ENCODE measurements at regions not wholly inside any gene's neighbourhood (a gene's known extent, or its start where the extent isn't known, plus 50 kb on each side); places are given as distances from the start of the nearest gene placed in this dataset.
A peak's percentile ranks its signal among the peaks of the same experiment; 100 is the strongest.

- Histone ChIP-seq H3K27ac (ENCODE audit: low read length) (no peak overlapping the region), H2AFZ (ENCODE audit: low read depth, low read length) (no peak overlapping the region), H4K20me1 (ENCODE audit: insufficient read depth, low read length) (peaks cover 8% of the 10 kb centered on the region; the same call in 1 of the 2 replicates), H3K4me1 (ENCODE audit: low read length) (peaks cover 25% of the 10 kb centered on the region), H3K27me3 (ENCODE audit: low read depth, low read length) (peaks cover 62% of the 10 kb centered on the region), H3K36me3 (replicated peaks; ENCODE audit: low read depth, low read length) (no peaks in the 10 kb centered on the region), H3K79me2 (ENCODE audit: low read length) (no peaks in the 10 kb centered on the region), H3K4me2 (ENCODE audit: low read length) (no peak overlapping the region), H3K9me3 (ENCODE audit: insufficient read depth, low read length) (no peaks in the 10 kb centered on the region), H3K4me3 (ENCODE audit: low read length) (no peak overlapping the region), H3K9ac (ENCODE audit: low read length) (no peak overlapping the region)
- no peak for TF ChIP-seq EZH2phosphoT487 (IDR thresholded peaks at IDR 0.05; ENCODE audit: low read depth)
- no peak for TF ChIP-seq CTCF (IDR thresholded peaks at IDR 0.05; ENCODE audit: low read depth, low read length)
Observed at GRCh38 chr20:23249541-23249940, 101.0 kb upstream of the NXT1 start.

DNA sequence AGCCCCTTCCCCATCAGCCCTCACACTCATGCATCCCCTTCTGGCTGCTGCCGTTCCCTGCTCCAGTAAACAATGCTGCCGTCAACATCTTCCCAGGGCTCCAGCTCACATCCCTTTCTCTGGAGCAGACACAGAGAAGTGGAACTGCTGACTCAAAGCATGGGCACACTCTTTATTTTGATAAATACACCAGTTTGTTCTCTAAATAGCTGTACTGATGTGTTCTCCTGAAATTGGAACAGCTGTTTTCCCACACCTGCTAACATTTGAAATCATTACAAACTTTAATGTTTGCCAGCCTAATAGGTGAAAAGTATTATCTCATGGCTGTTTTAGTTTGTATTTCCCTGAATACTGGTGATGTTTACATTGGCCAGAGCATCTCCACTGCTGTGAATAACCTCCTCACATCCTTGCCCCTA lies 102.1 kb upstream of the NXT1 start:
- H3K9me3 ChIP-seq (ENCODE audit: insufficient read depth, low read length) = no peaks in the 10 kb centered on the region
- H3K4me1 ChIP-seq (ENCODE audit: low read length) = peaks cover 25% of the 10 kb centered on the region
- no peak overlapping the region for H3K27ac ChIP-seq (ENCODE audit: low read length)
- no peaks in the 10 kb centered on the region for H3K79me2 ChIP-seq (ENCODE audit: low read length)
- H3K27me3 ChIP-seq (ENCODE audit: low read depth, low read length) = peaks cover 56% of the 10 kb centered on the region
- peaks cover 8% of the 10 kb centered on the region; the same call in 1 of the 2 replicates for H4K20me1 ChIP-seq (ENCODE audit: insufficient read depth, low read length)
- no peak overlapping the region for H2AFZ ChIP-seq (ENCODE audit: low read depth, low read length)
- H3K4me3 ChIP-seq (ENCODE audit: low read length) = no peak overlapping the region
- no peaks in the 10 kb centered on the region for H3K36me3 ChIP-seq (replicated peaks; ENCODE audit: low read depth, low read length)
- no peak overlapping the region for H3K4me2 ChIP-seq (ENCODE audit: low read length)
- TF ChIP-seq EZH2phosphoT487 (IDR thresholded peaks at IDR 0.05; ENCODE audit: low read depth) = no peak
- TF ChIP-seq CTCF (IDR thresholded peaks at IDR 0.05; ENCODE audit: low read depth, low read length) = no peak
- no peak overlapping the region for H3K9ac ChIP-seq (ENCODE audit: low read length)

GRCh38 chr20:23246717-23247664 lies 103.6 kb upstream of the NXT1 start:
- peak overlapping the region; percentile 40 for H3K4me2 ChIP-seq (ENCODE audit: low read length)
- H3K4me1 ChIP-seq (ENCODE audit: low read length) = peaks cover 25% of the 10 kb centered on the region
- H3K9ac ChIP-seq (ENCODE audit: low read length) = no peak overlapping the region
- no peak overlapping the region; the same call in 1 of the 2 replicates for H3K4me3 ChIP-seq (ENCODE audit: low read length)
- H3K27ac ChIP-seq (ENCODE audit: low read length) = no peak overlapping the region
- no peaks in the 10 kb centered on the region for H3K79me2 ChIP-seq (ENCODE audit: low read length)
- H3K27me3 ChIP-seq (ENCODE audit: low read depth, low read length) = peaks cover 59% of the 10 kb centered on the region
- TF ChIP-seq EZH2phosphoT487 (IDR thresholded peaks at IDR 0.05; ENCODE audit: low read depth) = peak; percentile 33; the same call in 1 of the 2 replicates
- TF ChIP-seq CTCF (IDR thresholded peaks at IDR 0.05; ENCODE audit: low read depth, low read length) = no peak
- H4K20me1 ChIP-seq (ENCODE audit: insufficient read depth, low read length) = peaks cover 8% of the 10 kb centered on the region; the same call in 1 of the 2 replicates
- H3K9me3 ChIP-seq (ENCODE audit: insufficient read depth, low read length) = no peaks in the 10 kb centered on the region
- H2AFZ ChIP-seq (ENCODE audit: low read depth, low read length) = no peak overlapping the region
- H3K36me3 ChIP-seq (replicated peaks; ENCODE audit: low read depth, low read length) = no peaks in the 10 kb centered on the region

- H3K4me1 ChIP-seq (ENCODE audit: low read length) = peaks cover 25% of the 10 kb centered on the region
- no peak overlapping the region for H3K9ac ChIP-seq (ENCODE audit: low read length)
- H3K9me3 ChIP-seq (ENCODE audit: insufficient read depth, low read length) = no peaks in the 10 kb centered on the region
- no peak overlapping the region for H3K27ac ChIP-seq (ENCODE audit: low read length)
- H3K36me3 ChIP-seq (replicated peaks; ENCODE audit: low read depth, low read length) = no peaks in the 10 kb centered on the region
- TF ChIP-seq CTCF (IDR thresholded peaks at IDR 0.05; ENCODE audit: low read depth, low read length) (peak; percentile 86), EZH2phosphoT487 (IDR thresholded peaks at IDR 0.05; ENCODE audit: low read depth) (no peak)
- peak overlapping the region; percentile 47 for H3K4me2 ChIP-seq (ENCODE audit: low read length)
- H3K4me3 ChIP-seq (ENCODE audit: low read length) = 0 out of 2 replicates have a peak overlapping the region, but pooled peaks have one; percentile 22
- H4K20me1 ChIP-seq (ENCODE audit: insufficient read depth, low read length) = peaks cover 8% of the 10 kb centered on the region; the same call in 1 of the 2 replicates
- no peaks in the 10 kb centered on the region for H3K79me2 ChIP-seq (ENCODE audit: low read length)
- H2AFZ ChIP-seq (ENCODE audit: low read depth, low read length) = no peak overlapping the region
- H3K27me3 ChIP-seq (ENCODE audit: low read depth, low read length) = peaks cover 62% of the 10 kb centered on the region
Observed at GRCh38 chr20:23245553-23246181, 104.9 kb upstream of the NXT1 start.
